ENCODE measurements at regions not wholly inside any gene's neighbourhood (a gene's known extent, or its start where the extent isn't known, plus 50 kb on each side); places are given as distances from the start of the nearest gene placed in this dataset.

GRCh38 chr2:11104794-11105660 is 50.2 kb upstream of the SLC66A3 start:
- no peak for TF ChIP-seq EP300 (IDR thresholded peaks at IDR 0.05)
- no peak for TF ChIP-seq CTCF (IDR thresholded peaks at IDR 0.05)

All from ovary (tissue), 3 donors.